SK-N-SH (cell line): ENCODE measurements at regions not wholly inside any gene's neighbourhood (a gene's known extent, or its start where the extent isn't known, plus 50 kb on each side); places are given as distances from the start of the nearest gene placed in this dataset.

ENCODE experiments used
- CTCF ChIA-PET: fragments of 300-600, 350-600 bp; formaldehyde crosslinking; extraction: SDS; loops from one replicate; lab custom pipeline; 2021; lab: Yijun Ruan, JAX
- POLR2A ChIA-PET: fragments of 350-600 bp; sonication (Branson Sonifier 250); formaldehyde crosslinking; extraction: SDS; loops from one replicate; lab custom pipeline; 2020; ENCODE audit warnings: antibody characterized with exemption, inconsistent platforms; lab: Yijun Ruan, JAX
- DNase-seq: peaks from one replicate; pipeline ENCODE4 v3.0.0; 2012
- H2AFZ ChIP-seq: fragments of 200-600 bp; sonication (generic); 2 replicates; pipeline ENCODE4 v1.8.1; 2016; ENCODE audit warnings: antibody characterized with exemption, mild to moderate bottlenecking, low read depth
- H3F3A ChIP-seq: fragments of 200-600 bp; sonication (generic); replicated peaks from 2 replicates; pipeline ENCODE3; 2016; ENCODE audit warnings: antibody characterized with exemption, mild to moderate bottlenecking; ENCODE audit not compliant: insufficient read depth
- H3K27ac ChIP-seq, 2 experiments: fragments of 200-500 bp in 1 of 2; fragments of 200-600 bp in 1 of 2; sonication (Bioruptor generic) in 1 of 2; sonication (generic), shearing (Covaris generic) in 1 of 2; 2 replicates each; pipeline versions ENCODE4 v1.5.1 to v1.6.1; 2014 to 2016; ENCODE audit warnings: low read depth in 2 of 2, inconsistent platforms in 1 of 2, low read length in 1 of 2, mild to moderate bottlenecking in 1 of 2, mixed read lengths in 1 of 2
- H3K27me3 ChIP-seq: fragments of 200-600 bp; sonication (generic), shearing (Covaris generic); 2 replicates; pipeline ENCODE4 v1.6.1; 2016; ENCODE audit warnings: mixed run types; ENCODE audit not compliant: insufficient read depth
- H3K36me3 ChIP-seq, 2 experiments: fragments of 200-500 bp in 1 of 2; fragments of 200-600 bp in 1 of 2; sonication (Bioruptor generic) in 1 of 2; sonication (generic) in 1 of 2; replicated peaks in 1 of 2; 2 replicates each; pipeline versions ENCODE3 to v1.5.1; 2014 to 2016; ENCODE audit warnings: low read length in 1 of 2, mild to moderate bottlenecking in 1 of 2; ENCODE audit not compliant: insufficient read depth in 2 of 2, control insufficient read depth in 1 of 2
- H3K4me1 ChIP-seq, 2 experiments: fragments of 200-500 bp in 1 of 2; fragments of 200-600 bp in 1 of 2; sonication (Bioruptor generic) in 1 of 2; sonication (generic), shearing (Covaris generic) in 1 of 2; 2 replicates each; pipeline versions ENCODE4 v1.5.1 to v1.6.1; 2014 to 2016; ENCODE audit warnings: low read depth in 1 of 2, low read length in 1 of 2, mixed run types in 1 of 2; ENCODE audit not compliant: insufficient read depth in 2 of 2, control insufficient read depth in 1 of 2
- H3K4me2 ChIP-seq: fragments of 200-600 bp; sonication (generic), shearing (Covaris generic); 2 replicates; pipeline ENCODE4 v1.6.1; 2017; ENCODE audit warnings: mixed run types
- H3K4me3 ChIP-seq, 2 experiments: fragments of 200-500 bp in 1 of 2; fragments of 200-600 bp in 1 of 2; sonication (Bioruptor generic) in 1 of 2; sonication (generic), shearing (Covaris generic) in 1 of 2; 2 replicates each; pipeline versions ENCODE4 v1.5.1 to v1.8.1; 2014 to 2016; ENCODE audit warnings: low read depth in 2 of 2, inconsistent platforms in 1 of 2, low read length in 1 of 2, mild to moderate bottlenecking in 1 of 2, mixed read lengths in 1 of 2, moderate library complexity in 1 of 2
- H3K79me2 ChIP-seq: fragments of 200-600 bp; sonication (generic); 2 replicates; pipeline ENCODE4 v1.8.1; 2017; ENCODE audit warnings: mild to moderate bottlenecking; ENCODE audit not compliant: insufficient read depth
- H3K9ac ChIP-seq: fragments of 200-600 bp; sonication (generic); 2 replicates; pipeline ENCODE4 v1.6.1; 2017; ENCODE audit warnings: mixed run types
- H3K9me2 ChIP-seq: fragments of 200-600 bp; sonication (generic); 2 replicates; pipeline ENCODE4 v1.6.1; 2017; ENCODE audit warnings: mixed run types
- H3K9me3 ChIP-seq: fragments of 200-600 bp; sonication (generic); 2 replicates; pipeline ENCODE4 v1.6.1; 2017; ENCODE audit warnings: mixed run types, mild to moderate bottlenecking, moderate library complexity
- H4K20me1 ChIP-seq: fragments of 200-600 bp; sonication (generic); 2 replicates; pipeline ENCODE4 v1.6.1; 2017; ENCODE audit warnings: mild to moderate bottlenecking, mixed run types; ENCODE audit not compliant: insufficient read depth
- CHD2 ChIP-seq: fragments of 150-350 bp; IDR thresholded peaks from 2 replicates; pipeline ENCODE4 v1.6.1; 2018; ENCODE audit warnings: low read length; ENCODE audit not compliant: partially characterized antibody
- ELF1 ChIP-seq: IDR thresholded peaks from 2 replicates; pipeline ENCODE4 v1.4.0; 2012
- EZH2phosphoT487 ChIP-seq: fragments of 200-600 bp; sonication (generic); IDR thresholded peaks from 2 replicates; pipeline ENCODE4 v1.6.1; 2017; ENCODE audit warnings: low read depth, mixed run types, mild to moderate bottlenecking, antibody characterized with exemption, moderate library complexity, borderline replicate concordance
- FOXJ3 ChIP-seq: sonication (generic); formaldehyde crosslinking; IDR thresholded peaks from 2 replicates; pipeline ENCODE4 v1.5.1; 2020; ENCODE audit warnings: mild to moderate bottlenecking, missing genetic modification reagents
- GATA2 ChIP-seq: sonication (generic); formaldehyde crosslinking; IDR thresholded peaks from 2 replicates; pipeline ENCODE4 v1.5.0; 2020; ENCODE audit warnings: mild to moderate bottlenecking, missing genetic modification reagents
- MEF2A ChIP-seq: IDR thresholded peaks from 2 replicates; pipeline ENCODE4 v1.4.0; 2012; ENCODE audit warnings: low read depth, borderline replicate concordance
- NFIC ChIP-seq: IDR thresholded peaks from 2 replicates; pipeline ENCODE4 v1.4.0; 2012; ENCODE audit warnings: borderline replicate concordance
- NRF1 ChIP-seq: IDR thresholded peaks from 2 replicates; pipeline ENCODE4 v1.6.1; 2012; ENCODE audit warnings: low read depth, mild to moderate bottlenecking, low read length
- POLR2AphosphoS5 ChIP-seq: IDR thresholded peaks from 2 replicates; pipeline ENCODE4 v1.6.1; 2012; ENCODE audit warnings: low read depth, low read length
- RAD21 ChIP-seq: IDR thresholded peaks from 2 replicates; pipeline ENCODE4 v1.6.1; 2012; ENCODE audit warnings: mild to moderate bottlenecking, low read length
- REST ChIP-seq: IDR thresholded peaks from 2 replicates; pipeline ENCODE4 v1.6.1; 2012; ENCODE audit warnings: mild to moderate bottlenecking, low read depth, low read length, moderate library complexity
- TCF12 ChIP-seq: IDR thresholded peaks from 2 replicates; pipeline ENCODE4 v1.4.0; 2012
- TEAD4 ChIP-seq: IDR thresholded peaks from 2 replicates; pipeline ENCODE4 v1.4.0; 2012; ENCODE audit warnings: mild to moderate bottlenecking, borderline replicate concordance; ENCODE audit not compliant: insufficient read depth
- YY1 ChIP-seq: IDR thresholded peaks from 2 replicates; pipeline ENCODE4 v1.4.0; 2012; ENCODE audit warnings: low read depth, mild to moderate bottlenecking
- WGBS: methylation state at CpG from one replicate; pipeline ENCODE4 v1.1.6; 2017; ENCODE audit warnings: low lambda C conversion rate; 5-methylcytosine and 5-hydroxymethylcytosine counted together
- TF ChIP-seq, protein P1 (sequence below): IDR thresholded peaks from 2 replicates; pipeline ENCODE4; 2012

DNA sequence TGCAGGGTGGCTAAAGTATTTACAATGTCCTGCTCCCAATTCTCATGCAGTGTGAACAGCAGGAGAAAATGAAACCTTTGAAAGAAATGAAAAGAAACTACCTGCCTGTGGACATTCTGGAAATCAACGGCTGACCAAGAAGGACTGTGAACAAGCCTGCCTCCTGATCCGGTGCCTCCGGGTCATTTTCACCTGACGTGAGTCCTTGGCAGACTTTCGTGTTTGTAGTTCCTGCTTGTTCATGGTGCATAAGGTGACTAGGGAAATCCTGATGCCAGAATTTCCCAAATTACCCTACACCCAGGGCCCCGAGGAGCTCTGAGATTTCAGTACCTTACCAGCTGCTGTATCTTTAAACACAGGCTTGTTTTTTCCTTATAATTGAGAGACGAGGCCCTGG, 317.5 kb downstream of the TLE1 start:
- Histone ChIP-seq H3K36me3 (no peaks in the 10 kb centered on the region), H3K79me2 (no peaks in the 10 kb centered on the region), H3K9ac (no peak overlapping the region), H3K9me3 (no peaks in the 10 kb centered on the region), H3K27ac (no peak overlapping the region), H3K4me2 (no peak overlapping the region), H3F3A (no peaks in the 10 kb centered on the region), H3K27me3 (no peaks in the 10 kb centered on the region), H3K4me3 (no peak overlapping the region), H3K4me1 (peaks cover 0 to 6% of the 10 kb centered on the region in 2 experiments; a peak in 1 of 4 replicates), H4K20me1 (no peaks in the 10 kb centered on the region), H3K9me2 (no peaks in the 10 kb centered on the region), H2AFZ (no peak overlapping the region)
- 78% methylated on average over 7 of the region's 7 CpGs for WGBS
- no peak for DNase-seq
- no peak for TF ChIP-seq GATA2
- no peak for TF ChIP-seq TEAD4
- TF ChIP-seq ELF1 = no peak
- TF ChIP-seq EZH2phosphoT487 = no peak
- TF ChIP-seq NRF1 = no peak
- no peak for TF ChIP-seq CHD2
- no peak for TF ChIP-seq MEF2A
- no peak for TF ChIP-seq YY1
- TF ChIP-seq, protein P1, sequence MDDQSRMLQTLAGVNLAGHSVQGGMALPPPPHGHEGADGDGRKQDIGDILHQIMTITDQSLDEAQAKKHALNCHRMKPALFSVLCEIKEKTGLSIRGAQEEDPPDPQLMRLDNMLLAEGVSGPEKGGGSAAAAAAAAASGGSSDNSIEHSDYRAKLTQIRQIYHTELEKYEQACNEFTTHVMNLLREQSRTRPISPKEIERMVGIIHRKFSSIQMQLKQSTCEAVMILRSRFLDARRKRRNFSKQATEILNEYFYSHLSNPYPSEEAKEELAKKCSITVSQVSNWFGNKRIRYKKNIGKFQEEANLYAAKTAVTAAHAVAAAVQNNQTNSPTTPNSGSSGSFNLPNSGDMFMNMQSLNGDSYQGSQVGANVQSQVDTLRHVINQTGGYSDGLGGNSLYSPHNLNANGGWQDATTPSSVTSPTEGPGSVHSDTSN = no peak
- TF ChIP-seq FOXJ3 (CRISPR knock-in tag) = no peak
- ChIA-PET POLR2A (no interaction called here), CTCF (no interaction called here)

- Histone ChIP-seq H2AFZ (no peak overlapping the region), H3K79me2 (no peaks in the 10 kb centered on the region), H4K20me1 (no peaks in the 10 kb centered on the region), H3K27me3 (no peaks in the 10 kb centered on the region), H3K9me3 (no peaks in the 10 kb centered on the region), H3K9ac (no peak overlapping the region), H3K4me1 (peaks cover 0 to 5% of the 10 kb centered on the region in 2 experiments; a peak in 1 of 4 replicates), H3K4me2 (no peak overlapping the region), H3F3A (no peaks in the 10 kb centered on the region), H3K9me2 (no peaks in the 10 kb centered on the region), H3K36me3 (no peaks in the 10 kb centered on the region), H3K27ac (no peak overlapping the region), H3K4me3 (no peak overlapping the region)
- TF ChIP-seq REST (no peak), POLR2AphosphoS5 (no peak), RAD21 (no peak), TCF12 (no peak), GATA2 (no peak), NFIC (no peak), EZH2phosphoT487 (no peak)
- ChIA-PET POLR2A (no interaction called here), CTCF (no interaction called here)
- 89% methylated on average over 7 of the region's 7 CpGs for WGBS
- no peak for DNase-seq
Measured at GRCh38 chr9:81370650-81371049, 318.7 kb downstream of the TLE1 start.
